GM19238 (cell line): ENCODE measurements at regions not wholly inside any gene's neighbourhood (a gene's known extent, or its start where the extent isn't known, plus 50 kb on each side); places are given as distances from the start of the nearest gene placed in this dataset.

Source experiments
- DNase-seq: peaks from one replicate; pipeline ENCODE4 v3.0.0; 2011; ENCODE audit warnings: low spot score; ENCODE audit not compliant: insufficient read length

- no peak for DNase-seq
Observed at GRCh38 chr12:75728826-75729225, 217.4 kb upstream of the KRR1 start.

- no peak for DNase-seq
Observed at GRCh38 chr12:75727577-75727976, 216.2 kb upstream of the KRR1 start.

GRCh38 chr12:75725521-75726111, 214.2 kb upstream of the KRR1 start:
- DNase-seq, result no peak

- no peak for DNase-seq
Observed at GRCh38 chr12:75724928-75725312, 213.5 kb upstream of the KRR1 start.

- no peak for DNase-seq
Observed at GRCh38 chr12:75724307-75724927, 213.0 kb upstream of the KRR1 start.

GRCh38 chr12:75722714-75723200, 211.3 kb upstream of the KRR1 start:
- no peak for DNase-seq

GRCh38 chr12:75721796-75722195, 210.4 kb upstream of the KRR1 start:
- DNase-seq, result no peak

- no peak for DNase-seq
Observed at GRCh38 chr12:75720812-75721641, 209.6 kb upstream of the KRR1 start.

- DNase-seq, result no peak
Observed at GRCh38 chr12:75717902-75718301, 206.5 kb upstream of the KRR1 start.

GRCh38 chr12:75716291-75717025, 205.0 kb upstream of the KRR1 start:
- no peak for DNase-seq

- no peak for DNase-seq
Observed at GRCh38 chr12:75715682-75716081, 204.3 kb upstream of the KRR1 start.

GRCh38 chr12:75715323-75715644, 203.9 kb upstream of the KRR1 start:
- no peak for DNase-seq

- no peak for DNase-seq
Observed at GRCh38 chr12:75714462-75715322, 203.3 kb upstream of the KRR1 start.

- DNase-seq, result no peak
Observed at GRCh38 chr12:75713434-75713833, 202.0 kb upstream of the KRR1 start.

- no peak for DNase-seq
Observed at GRCh38 chr12:75712223-75712622, 200.8 kb upstream of the KRR1 start.

- no peak for DNase-seq
Observed at GRCh38 chr12:75711271-75711670, 199.9 kb upstream of the KRR1 start.

GRCh38 chr12:75710361-75711069, 199.1 kb upstream of the KRR1 start:
- no peak for DNase-seq

GRCh38 chr12:75709503-75709902, 198.1 kb upstream of the KRR1 start:
- DNase-seq, result no peak

GRCh38 chr12:75708802-75709201, 197.4 kb upstream of the KRR1 start:
- DNase-seq, result no peak

- no peak for DNase-seq
Observed at GRCh38 chr12:75707983-75708382, 196.6 kb upstream of the KRR1 start.
